GM19395 (cell line): ENCODE measurements at regions not wholly inside any gene's neighbourhood (a gene's known extent, or its start where the extent isn't known, plus 50 kb on each side); places are given as distances from the start of the nearest gene placed in this dataset.

Experiments used
- ATAC-seq: cut with Tn5 transposase; IDR thresholded peaks from one replicate; pipeline ENCODE4 v1.9.1; 2021; ENCODE audit warnings: mild to moderate bottlenecking, moderate library complexity; ENCODE audit not compliant: unreplicated experiment

DNA sequence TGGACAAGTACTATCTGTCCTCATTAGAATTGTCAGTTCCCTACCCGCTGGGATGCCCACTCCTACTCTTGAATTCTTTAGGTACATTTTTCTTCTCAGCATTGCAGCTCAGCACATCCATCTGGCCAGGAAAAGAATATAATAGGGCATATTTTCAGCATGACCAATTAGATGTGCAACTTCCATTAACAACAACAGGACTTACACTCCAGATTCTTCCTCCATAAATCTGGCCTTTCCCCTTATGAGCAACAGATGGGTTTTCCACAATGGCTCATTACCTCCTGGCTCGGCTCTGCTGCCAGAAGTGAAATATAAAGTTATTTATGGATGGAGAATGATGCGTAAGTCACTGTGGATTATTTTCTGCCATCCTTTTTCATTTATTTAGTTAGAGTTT lies 443.8 kb upstream of the TGFBR2 start:
- no peak for ATAC-seq

GRCh38 chr3:30166535-30166934 lies 439.9 kb upstream of the TGFBR2 start:
- ATAC-seq, result no peak

DNA sequence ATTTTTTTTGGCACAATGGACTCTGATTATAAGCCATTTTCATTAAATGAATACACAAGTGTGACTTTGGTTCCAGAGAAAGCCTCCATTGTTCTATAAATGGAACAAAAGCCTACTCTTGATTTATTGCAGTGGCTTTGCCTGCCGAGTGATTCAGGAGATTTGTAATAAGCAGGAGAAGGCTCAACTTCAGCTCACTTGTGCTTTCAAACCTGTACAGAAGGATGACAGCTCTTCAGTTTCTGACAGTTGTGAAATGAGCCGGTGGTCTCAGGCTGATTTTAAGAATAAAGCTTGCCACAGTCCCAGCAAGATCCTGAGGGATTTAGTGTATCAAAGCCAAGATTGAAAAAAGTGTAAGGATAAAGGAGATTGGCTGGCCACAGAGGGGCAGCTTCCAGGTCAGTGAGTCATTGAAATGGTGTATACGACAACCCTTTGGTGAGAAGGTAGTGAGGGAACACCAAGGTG lies 438.8 kb upstream of the TGFBR2 start:
- ATAC-seq, result no peak

DNA sequence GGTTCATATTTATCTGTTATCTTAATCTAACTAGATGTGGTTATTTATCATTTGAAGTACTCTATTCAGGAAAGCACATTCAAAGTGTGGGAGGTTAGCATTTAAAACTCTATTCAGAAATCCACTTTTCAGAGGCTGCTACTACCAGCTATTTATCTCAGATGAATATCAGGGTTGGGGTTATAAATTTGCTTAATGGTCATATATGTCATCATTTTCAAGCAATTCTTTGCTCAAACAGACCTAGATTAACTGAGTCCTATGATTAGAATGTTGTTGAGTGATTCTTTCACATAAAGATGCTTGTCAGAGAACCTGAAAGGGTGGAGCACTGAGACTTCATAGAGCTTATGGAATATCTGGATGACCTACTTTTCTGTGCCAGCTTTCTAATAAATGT lies 436.9 kb upstream of the TGFBR2 start:
- ATAC-seq, result no peak

- no peak for ATAC-seq
Measured at GRCh38 chr3:30170681-30171438, 435.5 kb upstream of the TGFBR2 start.

DNA sequence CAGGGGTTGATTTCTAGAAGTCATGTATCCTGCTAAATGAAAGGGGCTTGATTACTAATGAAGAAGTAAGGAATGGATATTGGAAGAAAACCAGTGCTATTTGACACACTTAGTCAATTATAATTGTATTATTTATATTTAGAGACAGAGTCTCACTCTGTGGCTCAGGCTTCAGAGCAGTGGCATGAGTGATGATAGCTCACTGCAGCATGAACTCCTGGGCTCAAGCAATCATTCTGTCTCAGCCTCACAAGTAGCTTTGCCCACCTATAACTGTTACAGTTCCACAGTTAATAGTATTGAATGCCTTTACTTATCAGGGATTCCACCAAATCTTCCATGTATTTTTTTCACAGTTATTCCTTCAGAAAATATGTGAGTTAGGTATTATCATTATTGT lies 432.0 kb upstream of the TGFBR2 start:
- no peak for ATAC-seq

DNA sequence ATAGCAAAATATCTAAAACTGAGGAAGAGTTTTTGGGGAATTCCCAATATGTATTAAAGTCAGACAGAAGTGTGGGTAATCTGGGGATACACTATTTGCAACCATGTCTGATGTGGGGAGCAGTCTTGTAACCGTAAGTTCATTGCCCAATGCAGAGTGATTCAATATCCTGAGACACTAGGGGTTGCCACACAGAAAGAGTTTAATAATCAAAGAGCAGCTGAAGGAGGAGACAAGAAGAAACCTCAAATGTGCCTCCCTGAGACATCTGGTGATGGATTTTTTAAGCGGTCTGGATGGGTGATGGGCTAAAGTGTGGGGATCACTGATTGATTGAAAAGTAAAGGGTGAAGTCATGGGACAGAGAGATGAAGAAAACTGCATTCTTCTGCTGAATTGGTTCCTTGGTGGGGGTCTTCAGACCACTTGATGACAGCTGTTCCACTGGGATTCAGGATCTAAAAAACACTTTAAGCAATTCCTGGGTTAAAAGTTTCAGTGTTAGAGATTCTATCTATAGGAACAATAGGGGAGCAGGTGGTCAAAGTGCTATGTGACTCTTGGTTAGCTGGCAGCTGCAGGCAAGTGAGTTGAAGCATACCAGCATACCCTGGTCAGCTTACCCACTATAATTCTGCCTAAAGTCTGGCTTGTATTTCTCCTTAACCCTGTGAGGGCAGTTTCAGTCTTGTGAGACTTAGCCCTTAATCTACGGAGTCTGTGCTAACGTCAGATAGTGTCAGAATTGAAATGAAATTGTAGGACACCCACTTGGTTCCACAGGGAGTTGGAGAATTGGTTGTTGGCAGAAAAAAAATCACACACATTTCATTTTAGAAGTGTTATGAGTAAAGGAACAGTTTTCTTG lies 425.9 kb upstream of the TGFBR2 start:
- no peak for ATAC-seq

DNA sequence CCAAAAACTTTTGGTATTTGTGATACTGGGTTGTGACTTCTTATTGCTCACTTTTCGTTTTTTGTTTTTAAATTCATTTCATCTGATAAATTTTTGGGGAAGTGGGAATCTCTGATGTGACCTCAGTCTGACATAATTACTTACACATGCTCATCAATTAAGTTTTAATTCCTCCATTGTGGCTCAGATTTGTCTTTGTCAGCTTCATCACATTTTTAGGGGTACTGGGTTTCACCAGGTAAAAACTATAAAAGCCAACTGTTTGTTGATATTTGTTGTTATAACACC lies 425.3 kb upstream of the TGFBR2 start:
- no peak for ATAC-seq

GRCh38 chr3:30181581-30181980 lies 424.8 kb upstream of the TGFBR2 start:
- ATAC-seq, result no peak

- ATAC-seq, result no peak
Measured at GRCh38 chr3:30183421-30183820, 423.0 kb upstream of the TGFBR2 start.

- ATAC-seq, result no peak
Measured at GRCh38 chr3:30184091-30184810, 422.1 kb upstream of the TGFBR2 start.

DNA sequence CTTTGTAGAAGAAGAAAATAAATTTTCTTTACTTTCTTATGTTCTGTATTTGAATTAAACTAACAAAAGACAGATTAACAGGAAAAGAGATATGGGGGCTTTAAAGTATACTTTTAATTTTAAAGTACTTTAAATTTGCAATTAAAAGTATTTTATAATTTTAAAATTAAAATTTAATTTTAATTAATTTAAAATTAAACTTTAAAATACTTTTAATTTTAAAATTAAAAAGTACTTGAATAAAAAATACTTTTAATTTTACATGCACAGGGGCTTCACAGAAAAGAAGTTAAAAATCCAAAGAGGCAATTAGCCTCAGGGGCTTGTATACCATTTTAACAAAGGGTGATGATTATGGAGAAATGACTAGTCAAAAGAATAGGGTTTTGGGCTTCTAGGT lies 420.5 kb upstream of the TGFBR2 start:
- no peak for ATAC-seq

DNA sequence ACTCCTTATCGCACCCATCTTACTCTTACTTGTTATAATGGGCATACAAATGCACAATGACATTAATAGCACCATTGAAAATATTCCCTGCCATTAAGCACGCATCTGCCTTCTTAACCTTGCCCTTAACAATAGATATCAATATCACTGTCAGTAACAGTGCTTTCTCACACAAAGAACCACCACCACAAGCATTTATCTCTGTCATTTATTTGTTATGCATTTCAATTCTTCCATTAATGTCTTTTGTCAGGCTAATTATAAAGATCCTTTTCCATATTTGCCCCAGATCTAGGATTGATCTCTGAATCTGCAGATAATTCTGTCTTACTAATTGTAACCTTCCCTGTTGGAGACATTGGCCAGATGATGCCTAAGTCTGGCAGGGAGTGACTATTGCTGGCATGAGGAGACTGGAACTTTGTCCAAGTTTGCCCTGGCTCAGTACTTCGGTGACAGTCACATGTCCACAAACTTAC lies 419.6 kb upstream of the TGFBR2 start:
- ATAC-seq, result no peak

DNA sequence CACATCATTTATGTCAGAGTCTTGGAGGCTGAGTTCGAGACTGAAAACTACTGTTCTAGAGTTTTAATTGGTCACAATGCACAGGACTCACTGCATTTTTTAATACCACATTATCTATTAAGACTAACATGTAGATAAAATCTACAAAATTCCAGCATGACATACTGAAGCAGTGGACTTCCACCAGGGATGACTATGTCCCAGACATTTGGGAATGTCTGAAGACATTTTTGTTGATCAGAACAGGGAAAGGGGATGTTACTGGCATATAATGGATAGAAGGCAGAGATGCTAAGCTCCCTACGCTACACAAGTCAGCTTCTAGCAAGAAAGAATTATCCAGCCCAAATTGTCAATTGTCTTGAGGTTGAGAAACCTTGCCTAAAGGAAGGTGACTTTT lies 419.0 kb upstream of the TGFBR2 start:
- no peak for ATAC-seq

GRCh38 chr3:30188713-30189112 lies 417.7 kb upstream of the TGFBR2 start:
- no peak for ATAC-seq

- no peak for ATAC-seq
Measured at GRCh38 chr3:30189900-30190299, 416.5 kb upstream of the TGFBR2 start.

DNA sequence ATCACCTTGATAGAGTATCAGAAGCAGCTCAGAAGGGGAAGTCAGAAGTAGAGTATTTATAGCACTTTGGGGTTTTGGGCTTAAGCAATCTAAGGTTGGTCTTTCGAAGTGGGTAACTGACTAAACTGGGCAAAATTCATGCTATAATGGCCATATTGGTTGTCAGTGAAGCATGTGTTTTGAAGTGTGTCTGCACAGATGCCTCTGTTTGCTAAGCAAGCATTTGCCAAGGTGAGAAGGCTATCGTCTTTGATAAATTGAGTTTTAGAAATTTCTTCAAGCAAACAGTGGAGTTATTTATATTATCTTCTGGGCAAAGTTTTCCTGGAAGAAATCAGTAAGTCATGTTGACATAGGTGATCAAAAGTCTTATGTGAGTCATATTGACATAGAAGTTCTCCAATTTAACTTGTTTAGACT lies 412.8 kb upstream of the TGFBR2 start:
- ATAC-seq, result no peak

DNA sequence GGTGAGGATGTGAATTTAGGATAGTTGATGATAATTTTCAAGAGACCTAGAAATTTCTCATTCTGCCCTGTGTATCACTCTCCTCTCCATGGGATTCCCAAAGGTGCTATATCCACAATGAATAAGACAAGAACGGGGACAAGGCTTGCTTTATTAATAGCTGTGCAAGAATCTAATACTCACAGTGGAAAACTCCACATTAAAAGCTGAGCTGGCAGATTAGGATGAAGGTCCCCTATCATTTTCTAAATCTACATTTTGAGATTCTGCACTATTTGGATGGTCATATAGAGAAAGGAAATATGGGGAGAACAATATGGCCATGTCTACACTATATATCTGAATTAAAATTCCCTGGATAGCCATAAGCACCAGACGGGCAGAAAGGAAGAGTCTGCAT lies 411.0 kb upstream of the TGFBR2 start:
- no peak for ATAC-seq

- ATAC-seq, result no peak
Measured at GRCh38 chr3:30198162-30198561, 408.2 kb upstream of the TGFBR2 start.

DNA sequence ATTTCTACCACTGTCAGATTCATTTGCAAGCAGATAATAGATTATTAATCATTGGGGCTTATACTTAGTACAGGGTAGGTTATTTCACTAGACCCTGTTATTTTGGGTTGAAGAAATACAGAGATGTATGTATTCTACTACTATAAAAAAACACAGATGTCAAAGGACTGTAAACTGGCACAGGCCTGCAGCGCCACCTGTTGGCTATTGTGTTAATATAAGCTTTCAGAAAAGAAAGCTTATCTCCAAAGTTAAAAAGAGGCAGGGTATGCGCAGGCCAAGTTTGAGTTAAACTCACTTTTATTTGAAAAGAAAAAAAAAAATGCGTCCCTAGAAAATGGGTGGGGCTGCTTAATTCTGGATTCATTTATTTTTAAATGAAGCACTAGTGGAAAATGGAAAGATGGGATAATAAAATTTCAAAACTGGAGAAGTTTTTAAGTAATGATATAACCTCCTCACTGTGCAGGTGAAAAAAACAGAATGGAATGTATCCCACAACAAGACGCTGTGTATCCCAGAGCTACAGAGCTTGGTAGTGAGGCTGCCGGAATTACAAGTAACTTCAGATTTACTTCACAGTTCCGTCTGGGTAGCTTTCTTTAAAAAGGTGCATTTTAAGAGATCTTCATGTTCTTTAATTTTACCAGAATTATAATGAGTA lies 407.2 kb upstream of the TGFBR2 start:
- ATAC-seq, result peak; percentile 76

DNA sequence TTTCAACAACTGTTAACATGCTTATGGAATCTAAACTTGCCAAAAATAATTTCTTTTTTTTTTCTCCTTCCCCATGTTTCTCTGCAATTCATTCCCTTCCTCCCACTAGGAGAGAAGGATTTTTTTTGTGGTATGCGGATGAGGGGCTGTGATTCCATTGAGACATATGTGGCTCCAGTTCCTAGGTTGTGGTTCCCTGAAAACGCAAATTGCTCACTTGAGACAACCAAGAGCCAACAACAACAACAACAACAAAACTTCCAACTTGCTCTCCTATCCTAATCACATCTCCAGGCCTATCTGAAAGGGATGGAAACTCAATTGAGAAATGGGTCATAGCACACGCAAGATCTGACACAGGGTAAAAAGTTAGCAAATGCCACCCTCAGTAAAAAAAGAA lies 406.5 kb upstream of the TGFBR2 start:
- ATAC-seq, result no peak
